Activated T-helper 17 cell treated with anti-CD3 and anti-CD28 coated beads, Interleukin-2, amount 50 U/mL, for 72 hours (primary cell): ENCODE measurements at regions not wholly inside any gene's neighbourhood (a gene's known extent, or its start where the extent isn't known, plus 50 kb on each side); places are given as distances from the start of the nearest gene placed in this dataset.

Source experiments
- ATAC-seq: fragments of 150-1000 bp; cut with Tn5 transposase; replicated peaks from 2 replicates; pipeline ENCODE4 v1.10.0; 2021; ENCODE audit warnings: mild to moderate bottlenecking, moderate library complexity
- H3K27ac Mint-ChIP-seq: one replicate; pipeline ENCODE4 v1.8.0; 2022; ENCODE audit warnings: mixed read lengths
- H3K27me3 Mint-ChIP-seq: one replicate; pipeline ENCODE4 v1.8.0; 2022; ENCODE audit warnings: mixed read lengths
- H3K36me3 Mint-ChIP-seq: one replicate; pipeline ENCODE4 v1.8.0; 2022; ENCODE audit warnings: low read depth, mild to moderate bottlenecking, mixed read lengths
- H3K4me1 Mint-ChIP-seq: one replicate; pipeline ENCODE4 v1.8.0; 2022; ENCODE audit warnings: mixed read lengths
- H3K4me3 Mint-ChIP-seq: one replicate; pipeline ENCODE4 v1.8.0; 2022; ENCODE audit warnings: mild to moderate bottlenecking, mixed read lengths
- H3K9me3 Mint-ChIP-seq: one replicate; pipeline ENCODE4 v1.8.0; 2022; ENCODE audit warnings: mixed read lengths

- no peaks in the 10 kb centered on the region for H3K9me3 Mint-ChIP-seq
- peak; percentile 52 for ATAC-seq
- H3K4me3 Mint-ChIP-seq, result no peak overlapping the region
- H3K4me1 Mint-ChIP-seq, result no peaks in the 10 kb centered on the region
- H3K27ac Mint-ChIP-seq, result no peak overlapping the region
- H3K36me3 Mint-ChIP-seq, result no peaks in the 10 kb centered on the region
- H3K27me3 Mint-ChIP-seq, result peaks cover 14% of the 10 kb centered on the region
These were observed 187.1 kb upstream of the BRINP1 start for GRCh38 chr9:119556129-119556875.

GRCh38 chr9:119544492-119544891 lies 175.3 kb upstream of the BRINP1 start:
- Mint-ChIP-seq H3K4me1 (no peaks in the 10 kb centered on the region), H3K27ac (no peak overlapping the region), H3K9me3 (no peaks in the 10 kb centered on the region), H3K36me3 (no peaks in the 10 kb centered on the region), H3K27me3 (no peaks in the 10 kb centered on the region), H3K4me3 (no peak overlapping the region)
- no peak for ATAC-seq

GRCh38 chr9:119537138-119537537 lies 167.9 kb upstream of the BRINP1 start:
- no peak for ATAC-seq
- Mint-ChIP-seq H3K27ac (no peak overlapping the region), H3K36me3 (no peaks in the 10 kb centered on the region), H3K4me1 (no peaks in the 10 kb centered on the region), H3K27me3 (no peaks in the 10 kb centered on the region), H3K4me3 (no peak overlapping the region), H3K9me3 (no peaks in the 10 kb centered on the region)

- no peak overlapping the region for H3K4me3 Mint-ChIP-seq
- H3K36me3 Mint-ChIP-seq, result no peaks in the 10 kb centered on the region
- no peaks in the 10 kb centered on the region for H3K27me3 Mint-ChIP-seq
- H3K27ac Mint-ChIP-seq, result no peak overlapping the region
- no peak for ATAC-seq
- H3K9me3 Mint-ChIP-seq, result no peaks in the 10 kb centered on the region
- H3K4me1 Mint-ChIP-seq, result no peaks in the 10 kb centered on the region
These were observed 164.3 kb upstream of the BRINP1 start for GRCh38 chr9:119533504-119533903.

GRCh38 chr9:119526698-119527097 lies 157.5 kb upstream of the BRINP1 start:
- no peaks in the 10 kb centered on the region for H3K4me1 Mint-ChIP-seq
- no peaks in the 10 kb centered on the region for H3K9me3 Mint-ChIP-seq
- no peaks in the 10 kb centered on the region for H3K27me3 Mint-ChIP-seq
- no peak for ATAC-seq
- H3K27ac Mint-ChIP-seq, result no peak overlapping the region
- H3K36me3 Mint-ChIP-seq, result no peaks in the 10 kb centered on the region
- H3K4me3 Mint-ChIP-seq, result no peak overlapping the region

GRCh38 chr9:119523508-119523907 lies 154.3 kb upstream of the BRINP1 start:
- no peak for ATAC-seq
- no peaks in the 10 kb centered on the region for H3K9me3 Mint-ChIP-seq
- H3K36me3 Mint-ChIP-seq, result no peaks in the 10 kb centered on the region
- no peak overlapping the region for H3K27ac Mint-ChIP-seq
- no peaks in the 10 kb centered on the region for H3K27me3 Mint-ChIP-seq
- no peaks in the 10 kb centered on the region for H3K4me1 Mint-ChIP-seq
- no peak overlapping the region for H3K4me3 Mint-ChIP-seq

GRCh38 chr9:119522381-119522780 lies 153.1 kb upstream of the BRINP1 start:
- Mint-ChIP-seq H3K27ac (no peak overlapping the region), H3K27me3 (no peaks in the 10 kb centered on the region), H3K4me3 (no peak overlapping the region), H3K36me3 (no peaks in the 10 kb centered on the region), H3K9me3 (no peaks in the 10 kb centered on the region), H3K4me1 (no peaks in the 10 kb centered on the region)
- no peak for ATAC-seq

- H3K9me3 Mint-ChIP-seq, result peaks cover 13% of the 10 kb centered on the region
- no peaks in the 10 kb centered on the region for H3K36me3 Mint-ChIP-seq
- no peaks in the 10 kb centered on the region for H3K4me1 Mint-ChIP-seq
- ATAC-seq, result no peak
- H3K27ac Mint-ChIP-seq, result no peak overlapping the region
- no peak overlapping the region for H3K4me3 Mint-ChIP-seq
- no peaks in the 10 kb centered on the region for H3K27me3 Mint-ChIP-seq
These were observed 140.2 kb upstream of the BRINP1 start for GRCh38 chr9:119509291-119509905.

GRCh38 chr9:119501374-119501773 lies 132.1 kb upstream of the BRINP1 start:
- no peak for ATAC-seq
- Mint-ChIP-seq H3K4me1 (no peaks in the 10 kb centered on the region), H3K9me3 (peaks cover 15% of the 10 kb centered on the region), H3K27me3 (no peaks in the 10 kb centered on the region), H3K4me3 (no peak overlapping the region), H3K27ac (no peak overlapping the region), H3K36me3 (no peaks in the 10 kb centered on the region)

- no peak overlapping the region for H3K4me3 Mint-ChIP-seq
- no peak overlapping the region for H3K27ac Mint-ChIP-seq
- H3K36me3 Mint-ChIP-seq, result no peaks in the 10 kb centered on the region
- no peaks in the 10 kb centered on the region for H3K4me1 Mint-ChIP-seq
- no peaks in the 10 kb centered on the region for H3K27me3 Mint-ChIP-seq
- peaks cover 15% of the 10 kb centered on the region for H3K9me3 Mint-ChIP-seq
- ATAC-seq, result no peak
These were observed 131.0 kb upstream of the BRINP1 start for GRCh38 chr9:119500072-119500771.

GRCh38 chr9:119487118-119487827 lies 118.0 kb upstream of the BRINP1 start:
- Mint-ChIP-seq H3K27me3 (no peaks in the 10 kb centered on the region), H3K9me3 (no peaks in the 10 kb centered on the region), H3K27ac (no peak overlapping the region), H3K36me3 (no peaks in the 10 kb centered on the region), H3K4me1 (no peaks in the 10 kb centered on the region), H3K4me3 (no peak overlapping the region)
- no peak for ATAC-seq

- H3K4me3 Mint-ChIP-seq, result no peak overlapping the region
- H3K4me1 Mint-ChIP-seq, result no peaks in the 10 kb centered on the region
- no peaks in the 10 kb centered on the region for H3K9me3 Mint-ChIP-seq
- H3K36me3 Mint-ChIP-seq, result no peaks in the 10 kb centered on the region
- H3K27ac Mint-ChIP-seq, result no peak overlapping the region
- H3K27me3 Mint-ChIP-seq, result no peaks in the 10 kb centered on the region
- ATAC-seq, result no peak
These were observed 113.9 kb upstream of the BRINP1 start for GRCh38 chr9:119483153-119483552.

GRCh38 chr9:119477197-119477596 lies 108.0 kb upstream of the BRINP1 start:
- Mint-ChIP-seq H3K4me1 (no peaks in the 10 kb centered on the region), H3K27me3 (no peaks in the 10 kb centered on the region), H3K27ac (no peak overlapping the region), H3K36me3 (no peaks in the 10 kb centered on the region), H3K9me3 (no peaks in the 10 kb centered on the region), H3K4me3 (no peak overlapping the region)
- no peak for ATAC-seq

GRCh38 chr9:119458068-119458467 lies 88.8 kb upstream of the BRINP1 start:
- H3K4me1 Mint-ChIP-seq, result no peaks in the 10 kb centered on the region
- H3K27me3 Mint-ChIP-seq, result peaks cover 4% of the 10 kb centered on the region
- no peak for ATAC-seq
- peaks cover 11% of the 10 kb centered on the region for H3K9me3 Mint-ChIP-seq
- H3K36me3 Mint-ChIP-seq, result no peaks in the 10 kb centered on the region
- no peak overlapping the region for H3K27ac Mint-ChIP-seq
- no peak overlapping the region for H3K4me3 Mint-ChIP-seq
